Mesenchymal stem cell (in vitro differentiated cells and primary cell): ENCODE measurements at regions not wholly inside any gene's neighbourhood (a gene's known extent, or its start where the extent isn't known, plus 50 kb on each side); places are given as distances from the start of the nearest gene placed in this dataset.

Experiments used
- DNase-seq: peaks from one replicate; pipeline ENCODE4 v3.0.0-alpha.2; 2013
- H2AFZ ChIP-seq: one replicate; pipeline ENCODE4 v1.6.1; 2013; ENCODE audit warnings: low read depth, mild to moderate bottlenecking, control low read depth, inconsistent platforms, low read length, moderate library complexity
- H2AK5ac ChIP-seq: 2 replicates; pipeline ENCODE4 v1.6.1; 2013; ENCODE audit warnings: low read length, moderate library complexity, mild to moderate bottlenecking, inconsistent platforms; ENCODE audit not compliant: severe bottlenecking
- H2BK120ac ChIP-seq: one replicate; pipeline ENCODE4 v1.6.1; 2013; ENCODE audit warnings: low read depth, mild to moderate bottlenecking, inconsistent platforms, low read length, moderate library complexity
- H2BK12ac ChIP-seq, 2 experiments: one replicate each; pipeline ENCODE4 v1.6.1; 2013; ENCODE audit warnings: inconsistent platforms in 2 of 2, low read length in 2 of 2, mild to moderate bottlenecking in 2 of 2, moderate library complexity in 2 of 2, control low read depth in 1 of 2
- H2BK15ac ChIP-seq: one replicate; pipeline ENCODE4 v1.6.1; 2013; ENCODE audit warnings: mild to moderate bottlenecking, low read depth, inconsistent platforms; ENCODE audit not compliant: poor library complexity, severe bottlenecking
- H2BK5ac ChIP-seq: 2 replicates; pipeline ENCODE4 v1.6.1; 2013; ENCODE audit warnings: low read depth, mild to moderate bottlenecking, low read length, control low read depth, inconsistent platforms; ENCODE audit not compliant: poor library complexity, severe bottlenecking
- H3K14ac ChIP-seq, 2 experiments: one replicate each; pipeline ENCODE4 v1.6.1; 2013; ENCODE audit warnings: inconsistent platforms in 2 of 2, low read length in 2 of 2, control low read depth in 1 of 2, mild to moderate bottlenecking in 1 of 2, moderate library complexity in 1 of 2
- H3K18ac ChIP-seq, 2 experiments: one replicate each; pipeline ENCODE4 v1.6.1; 2013; ENCODE audit warnings: inconsistent platforms in 2 of 2, low read length in 2 of 2, control low read depth in 1 of 2, low read depth in 1 of 2, mild to moderate bottlenecking in 1 of 2
- H3K23ac ChIP-seq, 2 experiments: one replicate each; pipeline ENCODE4 v1.6.1; 2013; ENCODE audit warnings: inconsistent platforms in 2 of 2, low read length in 2 of 2, mild to moderate bottlenecking in 2 of 2, moderate library complexity in 2 of 2, control low read depth in 1 of 2
- H3K27ac ChIP-seq: 2 replicates; pipeline ENCODE4 v1.5.1; 2013; ENCODE audit warnings: mild to moderate bottlenecking, moderate library complexity, low read length, control low read depth, inconsistent platforms; ENCODE audit not compliant: poor library complexity, severe bottlenecking
- H3K27me3 ChIP-seq, 2 experiments: 2 replicates each; pipeline versions ENCODE4 v1.6.1 to v1.7.0; 2013; ENCODE audit warnings: low read length in 2 of 2, mild to moderate bottlenecking in 2 of 2, moderate library complexity in 2 of 2, control low read depth in 1 of 2, inconsistent platforms in 1 of 2; ENCODE audit not compliant: control insufficient read depth in 1 of 2, insufficient read depth in 1 of 2
- H3K36me3 ChIP-seq, 2 experiments: 2 replicates each; pipeline versions ENCODE4 v1.6.1 to v1.7.0; 2013; ENCODE audit warnings: low read length in 2 of 2, control low read depth in 1 of 2, inconsistent platforms in 1 of 2, low read depth in 1 of 2, mild to moderate bottlenecking in 1 of 2; ENCODE audit not compliant: insufficient read depth in 2 of 2, control insufficient read depth in 1 of 2
- H3K4ac ChIP-seq, 2 experiments: one replicate each; pipeline ENCODE4 v1.6.1; 2013; ENCODE audit warnings: inconsistent platforms in 2 of 2, low read length in 2 of 2, mild to moderate bottlenecking in 2 of 2, moderate library complexity in 2 of 2, control low read depth in 1 of 2, low read depth in 1 of 2
- H3K4me1 ChIP-seq: 2 replicates; pipeline ENCODE4 v1.6.1; 2013; ENCODE audit warnings: low read depth, low read length, control low read depth; ENCODE audit not compliant: control insufficient read depth, insufficient read depth
- H3K4me2 ChIP-seq: 2 replicates; pipeline ENCODE4 v1.6.1; 2013; ENCODE audit warnings: low read length, mild to moderate bottlenecking, inconsistent platforms; ENCODE audit not compliant: poor library complexity, severe bottlenecking
- H3K4me3 ChIP-seq, 2 experiments: 2 replicates each; pipeline versions ENCODE4 v1.5.1 to v1.7.0; 2013; ENCODE audit warnings: low read length in 2 of 2, mild to moderate bottlenecking in 2 of 2, control low read depth in 1 of 2, low read depth in 1 of 2; ENCODE audit not compliant: insufficient read depth in 1 of 2
- H3K79me1 ChIP-seq: replicated peaks from 2 replicates; pipeline ENCODE4 v1.6.1; 2013; ENCODE audit warnings: mild to moderate bottlenecking, control low read depth, low read length, inconsistent platforms; ENCODE audit not compliant: poor library complexity, severe bottlenecking
- H3K9ac ChIP-seq: 2 replicates; pipeline ENCODE4 v1.7.0; 2013; ENCODE audit warnings: mild to moderate bottlenecking, low read length, moderate library complexity
- H3K9me3 ChIP-seq: 2 replicates; pipeline ENCODE4 v1.7.0; 2013; ENCODE audit warnings: mild to moderate bottlenecking, low read length; ENCODE audit not compliant: control insufficient read depth
- H4K8ac ChIP-seq: one replicate; pipeline ENCODE4 v1.6.1; 2013; ENCODE audit warnings: inconsistent platforms, mild to moderate bottlenecking, low read length, moderate library complexity
- H4K91ac ChIP-seq: one replicate; pipeline ENCODE4 v1.6.1; 2013; ENCODE audit warnings: mild to moderate bottlenecking, low read length, inconsistent platforms
- WGBS: methylation state at CpG from one replicate; pipeline ENCODE4 v1.1.7; 2013; ENCODE audit warnings: mixed read lengths; 5-methylcytosine and 5-hydroxymethylcytosine counted together

- Histone ChIP-seq H3K4ac (no peak overlapping the region), H3K4me2 (no peak overlapping the region), H3K18ac (no peak overlapping the region), H3K9ac (no peak overlapping the region), H3K27ac (no peak overlapping the region), H2BK12ac (no peak overlapping the region), H3K4me3 (no peak overlapping the region), H2BK120ac (no peak overlapping the region), H4K8ac (no peak overlapping the region), H3K23ac (no peak overlapping the region), H3K14ac (no peak overlapping the region), H3K27me3 (peaks cover 4 to 47% of the 10 kb centered on the region in 2 experiments), H3K79me1 (no peaks in the 10 kb centered on the region), H3K9me3 (no peaks in the 10 kb centered on the region), H2BK5ac (no peak overlapping the region), H2AFZ (no peak overlapping the region), H2BK15ac (no peak overlapping the region), H3K4me1 (peaks cover 1% of the 10 kb centered on the region), H3K36me3 (no peaks in the 10 kb centered on the region), H2AK5ac (no peak overlapping the region), H4K91ac (no peak overlapping the region)
- 67% methylated on average over 6 of the region's 6 CpGs for WGBS
- DNase-seq = no peak
Measured at GRCh38 chr1:29925058-29925457, 688.7 kb downstream of the PTPRU start.

- DNase-seq = no peak
Measured at GRCh38 chr1:29924017-29924431, 687.7 kb downstream of the PTPRU start.

GRCh38 chr1:29921741-29922140 lies 685.4 kb downstream of the PTPRU start:
- WGBS = 87% methylated on average over 2 of the region's 2 CpGs
- H2AFZ ChIP-seq = no peak overlapping the region
- DNase-seq = no peak

More at GRCh38 chr1:29924017-29924431, 687.7 kb downstream of the PTPRU start:
- Histone ChIP-seq H3K36me3 (no peaks in the 10 kb centered on the region), H3K27ac (no peak overlapping the region), H3K4me3 (no peak overlapping the region), H3K4ac (no peak overlapping the region), H3K79me1 (no peaks in the 10 kb centered on the region), H2AFZ (no peak overlapping the region), H3K9ac (no peak overlapping the region), H3K23ac (no peak overlapping the region), H3K18ac (no peak overlapping the region), H3K9me3 (no peaks in the 10 kb centered on the region), H3K4me1 (peaks cover 1% of the 10 kb centered on the region), H2BK12ac (no peak overlapping the region), H3K4me2 (no peak overlapping the region), H4K8ac (no peak overlapping the region), H3K27me3 (peaks cover 4 to 38% of the 10 kb centered on the region in 2 experiments), H2BK15ac (no peak overlapping the region), H2BK120ac (no peak overlapping the region), H3K14ac (no peak overlapping the region), H2BK5ac (no peak overlapping the region), H2AK5ac (no peak overlapping the region), H4K91ac (no peak overlapping the region)
- 20% methylated on average over 2 of the region's 2 CpGs for WGBS

GRCh38 chr1:29920784-29921183 lies 684.5 kb downstream of the PTPRU start:
- 73% methylated on average over 11 of the region's 11 CpGs for WGBS
- no peak overlapping the region for H3K18ac ChIP-seq
- H2BK5ac ChIP-seq = no peak overlapping the region
- no peak overlapping the region for H4K91ac ChIP-seq
- peaks cover 18 to 42% of the 10 kb centered on the region in 2 experiments for H3K27me3 ChIP-seq
- no peak overlapping the region for H3K14ac ChIP-seq
- no peaks in the 10 kb centered on the region for H3K79me1 ChIP-seq
- no peak overlapping the region for H2BK12ac ChIP-seq
- H4K8ac ChIP-seq = no peak overlapping the region
- no peak overlapping the region for H3K9ac ChIP-seq
- no peak overlapping the region for H2BK15ac ChIP-seq
- H3K4ac ChIP-seq = no peak overlapping the region
- H3K36me3 ChIP-seq = no peaks in the 10 kb centered on the region
- no peaks in the 10 kb centered on the region for H3K9me3 ChIP-seq
- no peak overlapping the region for H2AFZ ChIP-seq
- H3K4me2 ChIP-seq = no peak overlapping the region
- DNase-seq = no peak
- H3K27ac ChIP-seq = no peak overlapping the region
- no peak overlapping the region for H3K4me3 ChIP-seq
- H2AK5ac ChIP-seq = no peak overlapping the region
- H2BK120ac ChIP-seq = no peak overlapping the region
- H3K4me1 ChIP-seq = peaks cover 1% of the 10 kb centered on the region
- no peak overlapping the region for H3K23ac ChIP-seq

More at GRCh38 chr1:29921741-29922140, 685.4 kb downstream of the PTPRU start:
- no peak overlapping the region for H3K23ac ChIP-seq
- no peak overlapping the region for H2BK15ac ChIP-seq
- H2BK5ac ChIP-seq = no peak overlapping the region
- H3K18ac ChIP-seq = no peak overlapping the region
- H3K4me3 ChIP-seq = no peak overlapping the region
- no peak overlapping the region for H2BK120ac ChIP-seq
- peaks cover 11 to 36% of the 10 kb centered on the region in 2 experiments for H3K27me3 ChIP-seq
- no peak overlapping the region for H2AK5ac ChIP-seq
- no peak overlapping the region for H4K91ac ChIP-seq
- no peaks in the 10 kb centered on the region for H3K9me3 ChIP-seq
- no peak overlapping the region for H3K14ac ChIP-seq
- no peaks in the 10 kb centered on the region for H3K36me3 ChIP-seq
- peaks cover 1% of the 10 kb centered on the region for H3K4me1 ChIP-seq
- no peak overlapping the region for H3K4me2 ChIP-seq
- no peak overlapping the region for H3K4ac ChIP-seq
- H3K79me1 ChIP-seq = no peaks in the 10 kb centered on the region
- no peak overlapping the region for H4K8ac ChIP-seq
- H3K27ac ChIP-seq = no peak overlapping the region
- H3K9ac ChIP-seq = no peak overlapping the region
- H2BK12ac ChIP-seq = no peak overlapping the region
